ENCODE measurements at regions not wholly inside any gene's neighbourhood (a gene's known extent, or its start where the extent isn't known, plus 50 kb on each side); places are given as distances from the start of the nearest gene placed in this dataset.
"Not testable (repeated sequence)": the region's sequence is repeated elsewhere in the genome, so short reads cannot be mapped to it uniquely, and the experiment has no call there.

DNA sequence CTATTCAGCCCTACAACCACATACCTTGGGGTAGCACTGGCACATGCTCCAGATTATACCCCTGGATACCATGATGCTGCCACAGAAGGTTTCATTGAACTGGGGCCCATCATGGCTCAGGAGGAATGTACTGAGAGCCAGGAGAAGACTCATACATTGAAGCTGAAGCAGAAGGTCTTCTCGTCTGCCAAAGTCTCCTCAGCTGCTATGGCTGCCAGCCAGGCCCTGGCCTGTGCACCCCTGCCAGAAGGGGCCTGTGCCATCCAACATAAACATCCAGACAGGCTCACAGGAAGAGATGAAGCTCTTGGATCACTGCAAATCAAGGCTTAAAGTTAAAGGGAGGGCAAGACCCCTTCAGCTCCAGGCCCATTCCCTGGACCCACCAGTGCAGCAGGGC is 364.2 kb downstream of the KCNJ18 start:
- TF ChIP-seq, protein P1, sequence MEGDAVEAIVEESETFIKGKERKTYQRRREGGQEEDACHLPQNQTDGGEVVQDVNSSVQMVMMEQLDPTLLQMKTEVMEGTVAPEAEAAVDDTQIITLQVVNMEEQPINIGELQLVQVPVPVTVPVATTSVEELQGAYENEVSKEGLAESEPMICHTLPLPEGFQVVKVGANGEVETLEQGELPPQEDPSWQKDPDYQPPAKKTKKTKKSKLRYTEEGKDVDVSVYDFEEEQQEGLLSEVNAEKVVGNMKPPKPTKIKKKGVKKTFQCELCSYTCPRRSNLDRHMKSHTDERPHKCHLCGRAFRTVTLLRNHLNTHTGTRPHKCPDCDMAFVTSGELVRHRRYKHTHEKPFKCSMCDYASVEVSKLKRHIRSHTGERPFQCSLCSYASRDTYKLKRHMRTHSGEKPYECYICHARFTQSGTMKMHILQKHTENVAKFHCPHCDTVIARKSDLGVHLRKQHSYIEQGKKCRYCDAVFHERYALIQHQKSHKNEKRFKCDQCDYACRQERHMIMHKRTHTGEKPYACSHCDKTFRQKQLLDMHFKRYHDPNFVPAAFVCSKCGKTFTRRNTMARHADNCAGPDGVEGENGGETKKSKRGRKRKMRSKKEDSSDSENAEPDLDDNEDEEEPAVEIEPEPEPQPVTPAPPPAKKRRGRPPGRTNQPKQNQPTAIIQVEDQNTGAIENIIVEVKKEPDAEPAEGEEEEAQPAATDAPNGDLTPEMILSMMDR (IDR thresholded peaks at IDR 0.05): not testable (repeated sequence)
- not testable (repeated sequence) for TF ChIP-seq POLR2A (IDR thresholded peaks at IDR 0.05)

All from adrenal gland (tissue), 5 donors.